Coronary artery (tissue), 2 donors: ENCODE measurements at regions not wholly inside any gene's neighbourhood (a gene's known extent, or its start where the extent isn't known, plus 50 kb on each side); places are given as distances from the start of the nearest gene placed in this dataset.
A peak's percentile ranks its signal among the peaks of the same experiment; 100 is the strongest.

Experiments used
- DNase-seq: peaks from one replicate; pipeline ENCODE4 v3.0.0-alpha.2; 2017; ENCODE audit warnings: low spot score
- H3K27ac ChIP-seq, 2 donors: fragments of 200-600 bp; sonication (generic); one replicate each; pipeline ENCODE4 v1.5.1; 2016 to 2019
- H3K4me3 ChIP-seq: fragments of 200-600 bp; sonication (generic); 2 replicates; pipeline ENCODE4 v1.5.1; 2016; ENCODE audit warnings: mild to moderate bottlenecking, moderate library complexity
- CTCF ChIP-seq: fragments of 200-600 bp; sonication (generic); IDR thresholded peaks from one replicate; pipeline ENCODE4 v1.5.1; 2019; ENCODE audit warnings: antibody characterized with exemption

GRCh38 chr11:115958089-115959000, 454.1 kb upstream of the CADM1 start:
- TF ChIP-seq CTCF: no peak
- Histone ChIP-seq H3K27ac (no peak overlapping the region), H3K4me3 (no peak overlapping the region)
- no peak for DNase-seq

GRCh38 chr11:115955803-115956202, 451.6 kb upstream of the CADM1 start:
- no peak for DNase-seq
- H3K27ac ChIP-seq: no peak overlapping the region
- no peak for TF ChIP-seq CTCF
- H3K4me3 ChIP-seq: no peak overlapping the region

GRCh38 chr11:115950660-115951059, 446.4 kb upstream of the CADM1 start:
- no peak for TF ChIP-seq CTCF
- no peak overlapping the region for H3K4me3 ChIP-seq
- no peak overlapping the region for H3K27ac ChIP-seq
- no peak for DNase-seq

- no peak overlapping the region for H3K4me3 ChIP-seq
- TF ChIP-seq CTCF: no peak
Observed at GRCh38 chr11:115944596-115944995, 440.4 kb upstream of the CADM1 start.

GRCh38 chr11:115942011-115942410, 437.8 kb upstream of the CADM1 start:
- Histone ChIP-seq H3K27ac (peak overlapping the region in 1 of 2 donors; percentile 40), H3K4me3 (no peak overlapping the region)
- DNase-seq: no peak
- TF ChIP-seq CTCF: no peak

More at GRCh38 chr11:115944596-115944995, 440.4 kb upstream of the CADM1 start:
- DNase-seq: no peak
- H3K27ac ChIP-seq: no peak overlapping the region

GRCh38 chr11:115941481-115941993, 437.3 kb upstream of the CADM1 start:
- no peak for TF ChIP-seq CTCF
- no peak for DNase-seq
- no peak overlapping the region for H3K4me3 ChIP-seq
- peak overlapping the region in 1 of 2 donors; percentile 40 for H3K27ac ChIP-seq

- no peak for DNase-seq
- no peak overlapping the region for H3K27ac ChIP-seq
- no peak overlapping the region for H3K4me3 ChIP-seq
- TF ChIP-seq CTCF: no peak
Observed at GRCh38 chr11:115941044-115941443, 436.8 kb upstream of the CADM1 start.
